ENCODE measurements at regions not wholly inside any gene's neighbourhood (a gene's known extent, or its start where the extent isn't known, plus 50 kb on each side); places are given as distances from the start of the nearest gene placed in this dataset.
"Not testable (repeated sequence)": the region's sequence is repeated elsewhere in the genome, so short reads cannot be mapped to it uniquely, and the experiment has no call there.

DNA sequence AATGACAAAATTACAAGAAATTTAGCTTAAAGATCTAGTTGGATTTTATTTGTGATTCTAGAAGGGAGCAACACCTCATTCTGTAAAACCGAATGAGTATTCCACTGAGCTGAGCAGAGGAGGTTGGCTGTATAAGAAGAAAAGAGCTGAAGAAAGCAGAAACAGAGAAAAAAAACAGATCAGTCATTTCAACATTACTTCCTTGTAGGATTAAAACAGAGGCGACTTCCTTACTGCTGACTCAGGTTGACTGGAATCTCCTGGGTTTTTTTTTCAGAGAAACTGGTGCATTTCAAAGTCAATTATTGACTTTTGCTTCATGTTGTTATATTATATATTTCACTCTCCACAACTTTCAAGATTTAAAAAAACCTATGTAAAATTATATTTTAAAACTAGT, 368.1 kb upstream of the UBE2E2 start:
- DNase-seq: no peak

- DNase-seq: no peak
Observed at GRCh38 chr3:22836131-22836530, 367.0 kb upstream of the UBE2E2 start.

DNA sequence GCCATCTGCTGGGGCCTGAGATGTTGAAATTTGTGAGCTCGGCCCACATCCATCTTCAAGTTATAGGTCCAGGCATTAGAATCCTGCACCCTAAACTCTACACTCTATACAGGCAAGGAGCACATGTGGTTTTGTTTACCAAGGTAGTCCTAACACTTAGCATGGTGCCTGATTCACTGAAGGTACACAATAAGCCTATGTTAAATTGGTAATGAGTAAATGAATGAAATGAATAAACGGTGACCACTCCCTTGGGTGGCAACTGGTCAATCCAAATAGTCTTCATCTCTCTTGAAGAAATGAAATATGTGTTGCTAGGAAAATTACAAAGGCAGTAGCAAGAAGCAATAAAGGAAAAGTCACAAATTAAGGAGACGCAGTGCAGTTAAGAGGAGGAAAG, 359.3 kb upstream of the UBE2E2 start:
- DNase-seq: no peak

DNA sequence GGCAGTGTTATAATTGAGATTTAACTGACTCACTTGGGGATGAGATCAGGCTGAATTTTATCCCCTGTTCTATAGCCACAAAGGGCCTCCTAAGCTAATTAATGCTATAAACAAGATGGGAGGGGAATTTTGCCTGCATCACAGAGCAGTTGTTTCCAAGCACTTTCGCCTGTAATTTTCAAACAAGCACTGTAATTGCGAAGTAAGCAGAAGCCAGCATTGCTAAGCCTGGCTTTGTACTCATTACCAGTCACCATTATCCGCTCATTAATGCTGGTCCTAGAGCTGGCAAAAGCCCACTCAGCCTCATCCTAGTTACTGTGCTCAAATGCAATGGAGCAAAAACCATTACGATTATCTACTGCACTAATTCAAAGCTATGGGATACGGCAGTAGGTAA, 356.6 kb upstream of the UBE2E2 start:
- no peak for DNase-seq

DNA sequence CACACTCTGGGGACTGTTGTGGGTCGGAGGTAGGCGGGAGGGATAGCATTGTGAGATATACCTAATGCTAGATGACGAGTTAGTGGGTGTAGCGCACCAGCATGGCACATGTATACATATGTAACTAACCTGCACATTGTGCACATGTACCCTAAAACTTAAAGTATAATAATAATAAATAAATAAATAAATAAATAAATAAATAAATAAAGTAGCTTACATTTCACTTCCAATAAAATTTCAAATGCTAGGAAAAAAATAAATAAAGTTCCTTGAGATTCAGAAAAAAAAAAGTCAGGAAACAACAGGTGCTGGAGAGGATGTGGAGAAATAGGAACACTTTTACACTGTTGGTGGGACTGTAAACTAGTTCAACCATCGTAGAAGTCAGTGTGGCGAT, 353.5 kb upstream of the UBE2E2 start:
- not testable (repeated sequence) for DNase-seq

GRCh38 chr3:22856811-22857210, 346.3 kb upstream of the UBE2E2 start:
- DNase-seq: no peak

- no peak for DNase-seq
Observed at GRCh38 chr3:22858486-22858885, 344.6 kb upstream of the UBE2E2 start.

GRCh38 chr3:22859618-22860017, 343.5 kb upstream of the UBE2E2 start:
- DNase-seq: no peak

GRCh38 chr3:22861426-22861825, 341.7 kb upstream of the UBE2E2 start:
- DNase-seq: no peak

- DNase-seq: no peak
Observed at GRCh38 chr3:22862111-22862510, 341.0 kb upstream of the UBE2E2 start.

DNA sequence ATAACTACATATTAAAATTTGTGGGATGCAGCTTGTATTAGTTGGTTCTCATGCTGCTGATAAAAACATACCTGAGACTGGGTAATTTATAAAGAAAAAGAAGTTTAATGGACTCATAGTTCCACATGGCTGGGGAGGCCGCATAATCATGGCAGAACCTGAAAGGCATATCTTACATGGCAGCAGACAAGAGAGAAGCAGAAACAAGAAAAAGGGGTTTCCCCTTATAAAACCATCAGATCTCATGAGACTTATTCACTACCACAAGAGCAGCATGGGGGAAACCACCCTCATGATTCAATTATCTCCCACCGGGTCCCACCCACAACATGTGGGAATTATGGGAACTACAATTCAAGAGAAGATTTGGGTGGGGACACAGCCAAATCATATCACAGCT, 320.3 kb upstream of the UBE2E2 start:
- DNase-seq: not testable (repeated sequence)

DNA sequence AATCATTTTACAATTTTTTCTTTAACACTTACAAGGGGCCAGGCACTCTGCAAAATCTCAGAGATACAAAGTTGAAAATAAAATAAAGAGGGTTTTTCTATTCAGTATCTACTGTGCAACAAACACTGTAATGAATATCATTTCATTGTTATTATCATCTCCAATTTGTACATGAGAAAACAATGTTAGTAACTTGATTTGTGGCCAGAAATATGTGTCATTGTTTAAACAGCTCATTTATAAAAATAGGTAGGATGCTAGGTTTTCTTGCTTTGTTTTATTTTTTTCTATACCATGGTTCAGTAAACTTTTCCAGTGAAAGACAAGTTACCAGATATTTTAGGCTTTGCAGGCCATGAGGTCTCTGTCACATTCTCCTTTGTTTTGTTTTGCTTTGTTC, 318.1 kb upstream of the UBE2E2 start:
- no peak for DNase-seq

DNA sequence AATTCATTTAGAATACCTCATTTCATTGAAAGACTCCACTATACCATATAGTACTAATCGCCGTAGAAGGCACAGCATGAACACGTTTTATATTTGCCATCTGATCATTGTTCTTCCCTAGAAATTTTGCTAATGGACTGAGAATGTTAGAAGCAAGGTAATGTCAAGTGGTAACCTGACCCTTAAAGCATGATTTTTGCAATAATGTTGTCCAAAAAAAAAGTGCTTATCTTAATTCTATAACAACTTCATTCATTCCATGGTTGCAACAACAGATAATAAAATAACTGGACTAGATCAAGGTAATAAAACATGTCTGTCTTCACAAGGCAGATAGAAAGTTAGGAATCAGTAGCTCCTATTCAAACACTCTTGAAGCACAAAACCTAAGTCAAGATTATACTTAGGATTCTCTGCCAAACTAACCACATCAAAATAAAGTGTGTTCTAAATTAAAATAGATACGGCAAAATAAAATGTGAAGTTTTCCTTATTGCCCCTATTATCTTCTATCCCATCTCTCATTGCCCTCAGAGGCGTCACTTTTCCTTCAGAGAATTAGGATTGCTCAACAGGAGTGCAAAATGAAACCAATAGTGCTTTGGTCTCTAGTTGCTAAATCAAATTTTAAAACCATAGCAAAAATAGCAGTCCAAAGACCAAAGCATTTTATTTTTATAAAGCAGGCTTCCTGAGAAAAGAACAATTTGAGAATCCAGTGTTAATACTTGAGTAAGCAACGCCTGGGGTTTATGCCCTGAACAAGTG, 317.4 kb upstream of the UBE2E2 start:
- DNase-seq: no peak

DNA sequence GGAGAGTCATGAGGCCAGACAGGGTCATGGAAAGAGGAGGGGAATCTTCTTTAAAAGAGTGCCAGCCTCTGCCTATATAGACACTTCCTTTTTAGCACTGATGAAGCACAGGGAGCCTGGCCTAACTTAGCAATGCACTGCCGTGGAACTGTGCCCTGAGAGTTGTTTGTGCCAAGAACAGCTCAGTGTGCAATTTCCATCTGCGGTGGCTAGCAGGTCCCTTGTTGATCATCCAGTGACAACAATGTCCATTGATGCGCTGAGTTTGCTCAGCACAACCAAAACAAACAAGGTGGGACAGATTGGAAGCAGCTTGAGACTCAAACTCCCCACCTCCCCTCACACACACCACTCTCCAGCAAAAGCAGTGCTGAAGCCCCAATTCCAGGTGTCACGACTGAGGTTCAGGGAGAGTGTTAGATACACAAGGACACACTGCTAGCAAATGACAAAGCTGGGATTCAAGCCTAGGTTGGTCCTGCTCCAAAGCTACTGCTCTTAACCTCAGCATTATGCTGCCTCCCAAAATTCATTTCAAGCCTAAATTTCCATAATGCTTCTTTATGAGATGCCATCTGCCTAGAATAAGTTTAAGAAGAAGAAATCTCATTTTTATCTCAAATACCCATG, 316.6 kb upstream of the UBE2E2 start:
- no peak for DNase-seq

DNA sequence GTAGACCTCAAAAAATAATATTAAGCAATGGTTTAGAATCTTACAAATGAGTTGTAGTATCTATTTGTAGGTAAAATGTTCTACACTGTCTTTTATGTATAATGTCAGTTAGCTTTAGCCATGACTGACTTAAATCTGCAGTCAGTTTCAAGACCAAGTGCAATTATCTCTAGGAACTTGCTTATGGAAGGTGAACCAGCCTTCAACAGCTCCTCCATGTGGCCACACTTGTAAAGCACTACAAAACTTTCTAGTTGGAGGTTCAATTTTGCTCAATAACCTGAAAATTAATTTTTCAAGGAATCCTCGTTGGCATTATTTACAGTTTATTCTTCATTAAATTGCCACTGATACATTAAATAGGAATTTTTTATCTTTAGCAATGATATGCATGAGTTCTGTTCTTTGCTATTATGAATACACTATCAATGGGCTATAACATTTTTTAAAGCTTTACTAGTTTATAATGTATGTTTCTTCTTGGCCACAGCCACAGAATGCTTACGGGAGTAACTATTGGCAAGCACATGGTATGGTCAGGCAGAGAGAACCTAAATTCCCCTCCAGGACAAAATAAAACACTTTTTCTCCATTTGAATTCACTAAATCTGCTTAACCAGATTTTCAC, 315.3 kb upstream of the UBE2E2 start:
- DNase-seq: peak; percentile 7

DNA sequence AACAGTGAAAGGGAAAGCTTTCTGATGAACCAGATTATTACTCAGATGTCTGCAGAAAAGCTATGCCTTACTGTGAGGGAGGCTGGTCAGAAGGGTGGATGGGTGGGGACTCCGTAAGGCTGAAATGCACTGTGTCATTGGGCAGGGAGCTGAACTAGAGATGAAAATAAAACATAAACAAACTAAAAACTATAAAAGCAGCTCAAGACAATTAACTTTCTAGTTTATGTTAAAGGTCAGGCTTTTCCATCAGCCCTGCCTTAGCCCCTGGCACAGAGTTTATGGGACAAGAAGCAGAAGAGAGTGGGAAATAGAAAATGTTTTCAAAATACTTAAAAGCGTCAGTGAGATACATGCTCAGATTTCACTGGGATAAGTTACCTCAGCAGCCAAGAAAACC, 310.0 kb upstream of the UBE2E2 start:
- DNase-seq: no peak

- no peak for DNase-seq
Observed at GRCh38 chr3:22893644-22894325, 309.3 kb upstream of the UBE2E2 start.

DNA sequence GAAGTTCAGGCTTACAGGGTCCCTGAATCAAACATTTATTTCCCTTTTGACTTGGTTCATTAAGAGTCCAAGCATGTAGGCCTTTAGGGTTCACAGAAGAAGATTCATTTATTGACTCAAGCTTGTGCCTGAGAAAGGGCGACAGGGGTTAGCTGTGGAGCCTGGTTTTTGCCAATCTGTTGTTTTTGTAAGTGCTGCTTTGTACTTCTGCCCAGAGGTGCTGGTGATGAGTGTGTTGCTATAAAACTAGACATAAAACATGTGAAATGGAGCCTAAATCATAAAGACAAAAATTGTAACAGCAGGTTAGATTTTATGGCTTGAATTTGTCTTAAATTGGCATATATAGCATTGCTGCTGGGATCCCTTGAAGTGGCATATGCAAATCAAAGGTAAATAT, 308.3 kb upstream of the UBE2E2 start:
- DNase-seq: no peak

DNA sequence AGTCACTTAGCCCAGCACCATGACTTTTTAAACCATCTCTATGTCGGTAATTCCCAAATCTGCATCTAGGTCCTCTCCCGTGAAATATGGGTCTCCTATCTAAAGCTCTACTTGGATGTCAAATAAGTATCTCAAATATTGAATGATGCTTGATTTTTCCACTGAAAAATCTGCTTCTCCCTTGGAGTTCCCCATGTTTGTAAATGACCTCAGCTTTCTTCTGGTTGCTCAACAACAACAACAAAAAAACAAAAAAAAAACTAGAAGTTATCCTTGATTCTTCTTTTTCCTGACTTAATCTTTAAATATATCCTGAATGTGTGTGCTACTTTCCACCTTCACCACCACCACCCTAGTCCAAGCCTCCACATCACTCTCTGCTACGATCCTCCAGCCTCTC, 307.5 kb upstream of the UBE2E2 start:
- no peak for DNase-seq

DNA sequence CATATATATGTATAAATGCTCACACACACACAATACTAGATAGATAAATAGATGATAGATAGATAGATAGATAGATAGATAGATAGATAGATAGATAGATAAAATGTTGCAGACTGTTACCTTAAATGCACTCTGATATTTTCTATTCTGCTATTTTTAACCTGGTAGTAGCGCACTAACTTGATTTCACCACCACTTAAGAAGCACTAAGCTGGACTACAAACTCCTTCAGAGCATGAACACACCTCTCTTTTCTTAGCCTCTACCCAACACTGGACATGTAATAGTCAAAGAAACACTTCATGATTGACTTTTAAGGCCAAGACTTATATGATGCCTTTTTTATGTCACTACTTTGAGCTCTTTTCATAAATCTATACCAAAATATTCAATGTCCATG, 304.6 kb upstream of the UBE2E2 start:
- no peak for DNase-seq

DNA sequence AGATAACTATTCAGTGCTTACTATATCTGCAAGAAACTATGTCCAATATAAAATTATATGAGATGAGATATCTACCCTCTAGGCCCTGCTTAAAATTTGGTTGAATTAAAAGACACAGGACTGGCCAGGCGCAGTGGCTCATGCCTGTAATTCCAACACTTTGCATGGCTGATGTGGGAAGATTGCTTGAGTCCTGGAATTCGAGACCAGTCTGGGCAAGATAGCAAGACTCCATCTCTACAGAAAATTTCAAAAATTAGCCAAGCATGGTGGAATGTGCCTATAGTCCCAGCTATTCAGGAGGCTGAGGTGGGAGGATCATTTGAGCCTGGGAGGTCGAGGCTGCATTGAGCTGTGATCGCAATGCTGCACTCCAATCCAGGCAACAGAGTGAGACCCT, 303.7 kb upstream of the UBE2E2 start:
- DNase-seq: no peak

DNA sequence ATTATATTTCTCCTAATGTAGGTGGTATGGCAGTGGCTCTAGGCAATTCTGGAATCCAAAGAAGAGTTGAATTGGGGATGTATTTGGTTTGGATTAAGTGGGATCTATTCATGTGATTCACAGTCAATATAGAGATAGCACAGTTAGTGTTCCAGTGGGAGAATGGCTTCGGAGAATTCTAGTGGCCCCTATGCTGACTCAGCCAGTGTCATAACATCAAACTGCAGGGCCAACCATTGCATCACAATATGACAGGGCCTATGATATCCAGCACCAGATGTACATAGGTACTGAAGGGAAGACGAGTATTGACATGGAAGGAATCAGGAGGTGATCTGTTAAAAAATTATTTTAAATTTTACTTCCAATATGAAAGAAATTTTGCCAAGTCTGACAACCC, 302.8 kb upstream of the UBE2E2 start:
- no peak for DNase-seq

- no peak for DNase-seq
Observed at GRCh38 chr3:22901684-22902083, 301.4 kb upstream of the UBE2E2 start.
